IMR-90 (cell line): ENCODE measurements at regions not wholly inside any gene's neighbourhood (a gene's known extent, or its start where the extent isn't known, plus 50 kb on each side); places are given as distances from the start of the nearest gene placed in this dataset.

Experiments
- ATAC-seq: fragments of 200-7000 bp; cut with Tn5 transposase; 2 replicates; pipeline ENCODE4 v1.9.1; 2020; ENCODE audit warnings: low read depth, mild to moderate bottlenecking, moderate library complexity
- BruUV-seq: library from RNA; stranded (reverse); fragments of 400-500 nt; replicated peaks from 2 replicates; lab custom pipeline; 2021; lab: Mats Ljungman, UMichigan
- CTCF ChIA-PET: fragments of 300-600 bp; formaldehyde crosslinking; extraction: SDS; loops from one replicate; lab custom pipeline; 2021; ENCODE audit warnings: antibody characterized with exemption; lab: Yijun Ruan, JAX
- POLR2A ChIA-PET: fragments of 300-600 bp; sonication (Branson Sonifier 250); formaldehyde crosslinking; loops from one replicate; lab custom pipeline; 2022; ENCODE audit warnings: antibody characterized with exemption; ENCODE audit not compliant: unreplicated experiment; lab: Charles Lee
- DNase-seq: peaks from one replicate; pipeline ENCODE4 v3.0.0; 2013
- H2AFZ ChIP-seq: replicated peaks from 2 replicates; pipeline ENCODE3; 2013; ENCODE audit warnings: low read length, mild to moderate bottlenecking; ENCODE audit not compliant: poor library complexity
- H2AK5ac ChIP-seq: 2 replicates; pipeline ENCODE4 v1.6.1; 2013; ENCODE audit warnings: low read depth, low read length, inconsistent platforms
- H2AK9ac ChIP-seq: replicated peaks from 2 replicates; pipeline ENCODE3; 2013; ENCODE audit warnings: mild to moderate bottlenecking, low read depth, low read length, moderate library complexity; ENCODE audit not compliant: poor library complexity
- H2BK120ac ChIP-seq: 2 replicates; pipeline ENCODE4 v1.6.1; 2013; ENCODE audit warnings: low read depth, low read length, inconsistent platforms
- H2BK15ac ChIP-seq: 3 replicates; pipeline ENCODE4 v1.6.1; 2013; ENCODE audit warnings: low read depth, low read length, inconsistent platforms
- H2BK20ac ChIP-seq: 2 replicates; pipeline ENCODE4 v1.6.1; 2013; ENCODE audit warnings: low read depth, mild to moderate bottlenecking, inconsistent platforms, low read length, moderate library complexity
- H2BK5ac ChIP-seq: 2 replicates; pipeline ENCODE4 v1.6.1; 2013; ENCODE audit warnings: mild to moderate bottlenecking, low read depth, low read length, inconsistent platforms; ENCODE audit not compliant: poor library complexity, severe bottlenecking
- H3K14ac ChIP-seq: replicated peaks from 2 replicates; pipeline ENCODE4 v1.6.1; 2013; ENCODE audit warnings: low read depth, low read length, inconsistent platforms
- H3K18ac ChIP-seq: 2 replicates; pipeline ENCODE4 v1.6.1; 2013; ENCODE audit warnings: low read depth, low read length, control low read depth
- H3K23ac ChIP-seq: 2 replicates; pipeline ENCODE4 v1.6.1; 2013; ENCODE audit warnings: low read depth, low read length, inconsistent platforms
- H3K27ac ChIP-seq: 2 replicates; pipeline ENCODE4 v1.5.1; 2013; ENCODE audit warnings: mild to moderate bottlenecking, control low read depth, low read length; ENCODE audit not compliant: insufficient read depth
- H3K27me3 ChIP-seq: 2 replicates; pipeline ENCODE4 v1.6.1; 2013; ENCODE audit warnings: low read length; ENCODE audit not compliant: control insufficient read depth, insufficient read depth
- H3K36me3 ChIP-seq: 2 replicates; pipeline ENCODE4 v1.6.1; 2013; ENCODE audit warnings: low read length, mixed read lengths; ENCODE audit not compliant: control insufficient read depth, insufficient read depth
- H3K4ac ChIP-seq: 2 replicates; pipeline ENCODE4 v1.6.1; 2013; ENCODE audit warnings: low read depth, low read length, inconsistent platforms
- H3K4me1 ChIP-seq: 2 replicates; pipeline ENCODE4 v1.6.1; 2013; ENCODE audit warnings: low read length, mixed read lengths; ENCODE audit not compliant: control insufficient read depth, insufficient read depth
- H3K4me2 ChIP-seq: 2 replicates; pipeline ENCODE4 v1.6.1; 2013; ENCODE audit warnings: low read depth, mild to moderate bottlenecking, control low read depth, low read length, moderate library complexity
- H3K4me3 ChIP-seq: 2 replicates; pipeline ENCODE4 v1.5.1; 2013; ENCODE audit warnings: low read depth, mild to moderate bottlenecking, control low read depth, low read length, moderate library complexity; ENCODE audit not compliant: insufficient read depth
- H3K56ac ChIP-seq: 2 replicates; pipeline ENCODE4 v1.6.1; 2013; ENCODE audit warnings: low read length, inconsistent platforms; ENCODE audit not compliant: insufficient read depth; ENCODE audit errors: extremely low read depth
- H3K79me1 ChIP-seq, 2 experiments: 2 replicates each; pipeline ENCODE4 v1.6.1; 2013; ENCODE audit warnings: low read length in 2 of 2, inconsistent platforms in 1 of 2, low read depth in 1 of 2
- H3K9ac ChIP-seq: 2 replicates; pipeline ENCODE4 v1.6.1; 2013; ENCODE audit warnings: low read depth, low read length, control low read depth
- H3K9me1 ChIP-seq: 2 replicates; pipeline ENCODE4 v1.6.1; 2013; ENCODE audit warnings: low read length, inconsistent platforms; ENCODE audit not compliant: insufficient read depth
- H3K9me3 ChIP-seq: 2 replicates; pipeline ENCODE4 v1.6.1; 2013; ENCODE audit warnings: low read length; ENCODE audit not compliant: control insufficient read depth, insufficient read depth
- H4K20me1 ChIP-seq: 2 replicates; pipeline ENCODE4 v1.6.1; 2013; ENCODE audit warnings: low read length, inconsistent platforms; ENCODE audit not compliant: insufficient read depth
- H4K5ac ChIP-seq: 2 replicates; pipeline ENCODE4 v1.6.1; 2013; ENCODE audit warnings: mild to moderate bottlenecking, low read depth, low read length, control low read depth
- H4K8ac ChIP-seq, 2 experiments: 2 replicates each; pipeline ENCODE4 v1.6.1; 2013; ENCODE audit warnings: low read depth in 2 of 2, low read length in 2 of 2, control low read depth in 1 of 2, inconsistent platforms in 1 of 2
- H4K91ac ChIP-seq: 2 replicates; pipeline ENCODE4 v1.6.1; 2013; ENCODE audit warnings: low read depth, low read length, inconsistent platforms; ENCODE audit not compliant: insufficient read depth
- BHLHE40 ChIP-seq: fragments of 150-350 bp; IDR thresholded peaks from 2 replicates; pipeline ENCODE4 v1.6.1; 2016; ENCODE audit warnings: mild to moderate bottlenecking, low read depth, low read length
- CEBPB ChIP-seq: IDR thresholded peaks from 2 replicates; pipeline ENCODE4 v1.6.1; 2012; ENCODE audit warnings: low read depth, low read length, improper control_type of control experiment
- CHD1 ChIP-seq: IDR thresholded peaks from 2 replicates; pipeline ENCODE4 v1.6.1; 2012; ENCODE audit warnings: low read depth, low read length, improper control_type of control experiment
- FOS ChIP-seq: fragments of 150-350 bp; IDR thresholded peaks from 2 replicates; pipeline ENCODE4 v1.6.1; 2016; ENCODE audit warnings: low read depth, low read length
- MAZ ChIP-seq: IDR thresholded peaks from 2 replicates; pipeline ENCODE4 v1.6.1; 2012; ENCODE audit warnings: low read depth, mild to moderate bottlenecking, low read length, improper control_type of control experiment, moderate library complexity, borderline replicate concordance
- MXI1 ChIP-seq: IDR thresholded peaks from 2 replicates; pipeline ENCODE4 v1.6.1; 2012; ENCODE audit warnings: low read depth, mild to moderate bottlenecking, low read length, moderate library complexity, borderline replicate concordance
- NFE2L2 ChIP-seq: fragments of 150-350 bp; IDR thresholded peaks from 2 replicates; pipeline ENCODE4 v1.6.1; 2016; ENCODE audit warnings: low read depth, mild to moderate bottlenecking, low read length
- POLR2A ChIP-seq: IDR thresholded peaks from 2 replicates; pipeline ENCODE4 v1.6.1; 2012; ENCODE audit warnings: mild to moderate bottlenecking, low read depth, low read length
- RAD21 ChIP-seq: IDR thresholded peaks from 2 replicates; pipeline ENCODE4 v1.6.1; 2012; ENCODE audit warnings: low read length, improper control_type of control experiment
- RCOR1 ChIP-seq: IDR thresholded peaks from 2 replicates; pipeline ENCODE4 v1.6.1; 2012; ENCODE audit warnings: mild to moderate bottlenecking, low read length, improper control_type of control experiment; ENCODE audit not compliant: insufficient replicate concordance
- SMC3 ChIP-seq: fragments of 150-350 bp; IDR thresholded peaks from 2 replicates; pipeline ENCODE4 v1.6.1; 2016; ENCODE audit warnings: low read depth, mild to moderate bottlenecking, antibody characterized with exemption, low read length, moderate library complexity
- WGBS, 2 experiments: methylation state at CpG; one replicate each; pipeline versions ENCODE4 v1.1.5 to v1.1.7; 2013; ENCODE audit warnings: missing lambda C conversion rate in 2 of 2; ENCODE audit not compliant: insufficient read length in 1 of 2; ENCODE audit errors: extremely low coverage in 2 of 2; 5-methylcytosine and 5-hydroxymethylcytosine counted together
- dilution Hi-C: fragments of 300-500 bp; cut with HindIII; formaldehyde crosslinking; loops from one replicate; pipeline ENCODE4 v1.14.3; 2018; ENCODE audit warnings: low sequenced_read_pairs; ENCODE audit not compliant: unreplicated experiment
- in situ Hi-C: fragments of 300-500 bp; cut with MboI; formaldehyde crosslinking; loops from 3 replicates; pipeline ENCODE4 v1.14.3; 2019; ENCODE audit warnings: low sequenced_read_pairs, inconsistent platforms, mixed read lengths
- intact Hi-C: fragments of 100-400 bp; cut with micrococcal nuclease; formaldehyde crosslinking; loops from 2 replicates; pipeline ENCODE4 v1.10.0; 2022
- TF ChIP-seq, protein P1 (sequence below): fragments of 150-350 bp; IDR thresholded peaks from 2 replicates; pipeline ENCODE4 v1.6.1; 2017; ENCODE audit warnings: mild to moderate bottlenecking, antibody characterized with exemption, low read length, low read depth
- TF ChIP-seq, protein P2 (sequence below): conservative IDR thresholded peaks from 2 replicates; pipeline ENCODE4 v1.5.1; 2012; ENCODE audit warnings: mild to moderate bottlenecking, low read depth, low read length, improper control_type of control experiment

DNA sequence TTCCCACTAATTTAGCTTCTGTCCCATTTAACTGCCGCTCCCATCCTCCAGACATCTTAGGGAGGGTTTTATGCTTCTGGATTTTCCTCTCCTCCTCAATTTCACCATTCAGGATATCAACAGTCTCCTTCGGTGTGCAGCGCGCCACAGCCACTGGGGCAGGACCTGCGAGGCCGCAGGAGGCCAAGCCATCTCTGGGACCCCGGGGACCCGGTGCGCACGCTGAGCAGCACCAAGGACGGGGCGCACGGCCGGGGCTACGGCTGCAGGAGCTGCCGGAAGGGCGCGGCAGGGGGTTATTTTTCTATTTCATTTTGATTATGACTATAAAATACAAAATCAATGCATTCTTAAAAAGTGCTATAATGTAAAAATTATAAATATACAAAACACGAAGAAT, 1238.4 kb upstream of the NCAM2 start:
- no peak overlapping the region for H2AK9ac ChIP-seq
- H2BK5ac ChIP-seq = no peak overlapping the region
- CTCF ChIA-PET = no interaction called here
- H4K91ac ChIP-seq = no peak overlapping the region
- H3K23ac ChIP-seq = no peak overlapping the region
- in situ Hi-C loops (no loop called here), dilution Hi-C loops (no loop called here), intact Hi-C loops (no loop called here)
- TF ChIP-seq RAD21 (no peak), CHD1 (no peak), MAZ (no peak), NFE2L2 (no peak), BHLHE40 (no peak), RCOR1 (no peak), CEBPB (no peak), MXI1 (no peak), SMC3 (no peak), FOS (no peak), POLR2A (no peak)
- TF ChIP-seq, protein P1, sequence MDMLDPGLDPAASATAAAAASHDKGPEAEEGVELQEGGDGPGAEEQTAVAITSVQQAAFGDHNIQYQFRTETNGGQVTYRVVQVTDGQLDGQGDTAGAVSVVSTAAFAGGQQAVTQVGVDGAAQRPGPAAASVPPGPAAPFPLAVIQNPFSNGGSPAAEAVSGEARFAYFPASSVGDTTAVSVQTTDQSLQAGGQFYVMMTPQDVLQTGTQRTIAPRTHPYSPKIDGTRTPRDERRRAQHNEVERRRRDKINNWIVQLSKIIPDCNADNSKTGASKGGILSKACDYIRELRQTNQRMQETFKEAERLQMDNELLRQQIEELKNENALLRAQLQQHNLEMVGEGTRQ = no peak
- TF ChIP-seq, protein P2, sequence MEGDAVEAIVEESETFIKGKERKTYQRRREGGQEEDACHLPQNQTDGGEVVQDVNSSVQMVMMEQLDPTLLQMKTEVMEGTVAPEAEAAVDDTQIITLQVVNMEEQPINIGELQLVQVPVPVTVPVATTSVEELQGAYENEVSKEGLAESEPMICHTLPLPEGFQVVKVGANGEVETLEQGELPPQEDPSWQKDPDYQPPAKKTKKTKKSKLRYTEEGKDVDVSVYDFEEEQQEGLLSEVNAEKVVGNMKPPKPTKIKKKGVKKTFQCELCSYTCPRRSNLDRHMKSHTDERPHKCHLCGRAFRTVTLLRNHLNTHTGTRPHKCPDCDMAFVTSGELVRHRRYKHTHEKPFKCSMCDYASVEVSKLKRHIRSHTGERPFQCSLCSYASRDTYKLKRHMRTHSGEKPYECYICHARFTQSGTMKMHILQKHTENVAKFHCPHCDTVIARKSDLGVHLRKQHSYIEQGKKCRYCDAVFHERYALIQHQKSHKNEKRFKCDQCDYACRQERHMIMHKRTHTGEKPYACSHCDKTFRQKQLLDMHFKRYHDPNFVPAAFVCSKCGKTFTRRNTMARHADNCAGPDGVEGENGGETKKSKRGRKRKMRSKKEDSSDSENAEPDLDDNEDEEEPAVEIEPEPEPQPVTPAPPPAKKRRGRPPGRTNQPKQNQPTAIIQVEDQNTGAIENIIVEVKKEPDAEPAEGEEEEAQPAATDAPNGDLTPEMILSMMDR = no peak
- ATAC-seq (no peak), DNase-seq (no peak)
- no peak overlapping the region for H2AFZ ChIP-seq
- no peaks in the 10 kb centered on the region for H3K9me1 ChIP-seq
- H3K9me3 ChIP-seq = peaks cover 10% of the 10 kb centered on the region
- no peak overlapping the region for H2BK20ac ChIP-seq
- H3K4ac ChIP-seq = no peak overlapping the region
- H3K79me1 ChIP-seq = no peaks in the 10 kb centered on the region
- 70% methylated on average over 6 of the region's 19 CpGs; no CpG with 5 or more reads in 1 of the 2 experiments for WGBS, 2 experiments
- no peak overlapping the region for H3K56ac ChIP-seq
- BruUV-seq = no TSS peak
- no peak overlapping the region for H2BK15ac ChIP-seq
- H3K18ac ChIP-seq = no peak overlapping the region
- H3K14ac ChIP-seq = no peak overlapping the region
- no peaks in the 10 kb centered on the region for H3K4me1 ChIP-seq
- H3K9ac ChIP-seq = no peak overlapping the region
- no peaks in the 10 kb centered on the region for H3K27me3 ChIP-seq
- no peak overlapping the region for H3K4me2 ChIP-seq
- no peak overlapping the region for H4K8ac ChIP-seq
- no peak overlapping the region for H2BK120ac ChIP-seq
- no peak overlapping the region for H3K4me3 ChIP-seq
- H3K36me3 ChIP-seq = no peaks in the 10 kb centered on the region
- H3K27ac ChIP-seq = no peak overlapping the region
- POLR2A ChIA-PET = no interaction called here
- no peaks in the 10 kb centered on the region for H4K20me1 ChIP-seq
- H2AK5ac ChIP-seq = no peak overlapping the region
- no peak overlapping the region for H4K5ac ChIP-seq
